ENCODE measurements at regions not wholly inside any gene's neighbourhood (a gene's known extent, or its start where the extent isn't known, plus 50 kb on each side); places are given as distances from the start of the nearest gene placed in this dataset.

DNA sequence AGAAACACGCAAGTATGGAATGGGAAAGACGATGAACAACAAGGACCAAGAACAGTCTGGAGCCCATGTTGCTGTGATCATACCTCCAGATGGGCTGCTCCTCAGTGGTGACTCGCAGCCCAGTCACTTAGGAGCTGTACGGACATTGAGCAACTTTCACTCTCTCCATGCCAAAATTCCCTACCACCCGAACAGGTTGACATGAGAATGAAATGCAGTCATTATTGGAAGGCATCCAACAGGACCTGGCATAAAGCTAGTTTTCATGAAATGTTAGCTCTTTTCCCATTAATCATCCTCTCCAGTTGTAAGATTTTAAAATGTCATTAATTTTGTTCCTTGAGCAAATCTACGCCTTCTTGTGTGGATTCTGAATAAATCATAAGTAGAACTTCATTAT lies 82.7 kb upstream of the GPM6B start:
- Histone ChIP-seq H3K27ac (ENCODE audit: low read length) (no peak overlapping the region), H3F3A (ENCODE audit: insufficient read depth, low read length, poor library complexity, severe bottlenecking) (no peaks in the 10 kb centered on the region), H3K79me2 (replicated peaks; ENCODE audit: insufficient read depth, low read length) (no peaks in the 10 kb centered on the region), H3K4me2 (ENCODE audit: low read length) (no peak overlapping the region), H3K9ac (ENCODE audit: low read length) (no peak overlapping the region), H3K9me3 (ENCODE audit: low read length) (no peaks in the 10 kb centered on the region), H3K4me3 (ENCODE audit: low read length) (no peak overlapping the region), H2AFZ (ENCODE audit: low read depth, low read length) (no peak overlapping the region), H4K20me1 (ENCODE audit: insufficient read depth) (no peaks in the 10 kb centered on the region), H3K36me3 (ENCODE audit: insufficient read depth, low read length) (no peaks in the 10 kb centered on the region), H3K27me3 (ENCODE audit: insufficient read depth, low read depth, low read length) (no peaks in the 10 kb centered on the region), H3K9me2 (ENCODE audit: insufficient read depth, low read length) (no peaks in the 10 kb centered on the region)
- no peak for TF ChIP-seq POLR2AphosphoS5 (IDR thresholded peaks at IDR 0.05)
- TF ChIP-seq, protein P1, sequence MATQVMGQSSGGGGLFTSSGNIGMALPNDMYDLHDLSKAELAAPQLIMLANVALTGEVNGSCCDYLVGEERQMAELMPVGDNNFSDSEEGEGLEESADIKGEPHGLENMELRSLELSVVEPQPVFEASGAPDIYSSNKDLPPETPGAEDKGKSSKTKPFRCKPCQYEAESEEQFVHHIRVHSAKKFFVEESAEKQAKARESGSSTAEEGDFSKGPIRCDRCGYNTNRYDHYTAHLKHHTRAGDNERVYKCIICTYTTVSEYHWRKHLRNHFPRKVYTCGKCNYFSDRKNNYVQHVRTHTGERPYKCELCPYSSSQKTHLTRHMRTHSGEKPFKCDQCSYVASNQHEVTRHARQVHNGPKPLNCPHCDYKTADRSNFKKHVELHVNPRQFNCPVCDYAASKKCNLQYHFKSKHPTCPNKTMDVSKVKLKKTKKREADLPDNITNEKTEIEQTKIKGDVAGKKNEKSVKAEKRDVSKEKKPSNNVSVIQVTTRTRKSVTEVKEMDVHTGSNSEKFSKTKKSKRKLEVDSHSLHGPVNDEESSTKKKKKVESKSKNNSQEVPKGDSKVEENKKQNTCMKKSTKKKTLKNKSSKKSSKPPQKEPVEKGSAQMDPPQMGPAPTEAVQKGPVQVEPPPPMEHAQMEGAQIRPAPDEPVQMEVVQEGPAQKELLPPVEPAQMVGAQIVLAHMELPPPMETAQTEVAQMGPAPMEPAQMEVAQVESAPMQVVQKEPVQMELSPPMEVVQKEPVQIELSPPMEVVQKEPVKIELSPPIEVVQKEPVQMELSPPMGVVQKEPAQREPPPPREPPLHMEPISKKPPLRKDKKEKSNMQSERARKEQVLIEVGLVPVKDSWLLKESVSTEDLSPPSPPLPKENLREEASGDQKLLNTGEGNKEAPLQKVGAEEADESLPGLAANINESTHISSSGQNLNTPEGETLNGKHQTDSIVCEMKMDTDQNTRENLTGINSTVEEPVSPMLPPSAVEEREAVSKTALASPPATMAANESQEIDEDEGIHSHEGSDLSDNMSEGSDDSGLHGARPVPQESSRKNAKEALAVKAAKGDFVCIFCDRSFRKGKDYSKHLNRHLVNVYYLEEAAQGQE (IDR thresholded peaks at IDR 0.05; ENCODE audit: borderline replicate concordance): no peak
- TF ChIP-seq MXI1 (conservative IDR thresholded peaks at IDR 0.05; ENCODE audit: poor library complexity, severe bottlenecking): no peak
- TF ChIP-seq SMC3 (conservative IDR thresholded peaks at IDR 0.05; ENCODE audit: poor library complexity): no peak
- no peak for TF ChIP-seq CTCF (IDR thresholded peaks at IDR 0.05; ENCODE audit: poor library complexity, severe bottlenecking)
- no peak for TF ChIP-seq TAF1 (IDR thresholded peaks at IDR 0.05; ENCODE audit: low read depth)
- TF ChIP-seq EZH2 (IDR thresholded peaks at IDR 0.05; ENCODE audit: borderline replicate concordance, insufficient read depth, low read length, poor library complexity, severe bottlenecking): no peak
- no peak for TF ChIP-seq EP300 (conservative IDR thresholded peaks at IDR 0.05; ENCODE audit: poor library complexity, severe bottlenecking)
- TF ChIP-seq RAD21 (conservative IDR thresholded peaks at IDR 0.05): no peak

- H3K9ac ChIP-seq (ENCODE audit: low read length): no peak overlapping the region
- TF ChIP-seq TAF1 (IDR thresholded peaks at IDR 0.05; ENCODE audit: low read depth) (no peak), EP300 (conservative IDR thresholded peaks at IDR 0.05; ENCODE audit: poor library complexity, severe bottlenecking) (peak; percentile 26), SMC3 (conservative IDR thresholded peaks at IDR 0.05; ENCODE audit: poor library complexity) (no peak)
- no peaks in the 10 kb centered on the region for H4K20me1 ChIP-seq (ENCODE audit: insufficient read depth)
- no peaks in the 10 kb centered on the region for H3K9me3 ChIP-seq (ENCODE audit: low read length)
- H3K4me2 ChIP-seq (ENCODE audit: low read length): no peak overlapping the region
- no peak overlapping the region for H3K4me3 ChIP-seq (ENCODE audit: low read length)
- H3K27ac ChIP-seq (ENCODE audit: low read length): peak overlapping the region; percentile 74
- no peak overlapping the region for H2AFZ ChIP-seq (ENCODE audit: low read depth, low read length)
- no peaks in the 10 kb centered on the region for H3K27me3 ChIP-seq (ENCODE audit: insufficient read depth, low read depth, low read length)
- H3F3A ChIP-seq (ENCODE audit: insufficient read depth, low read length, poor library complexity, severe bottlenecking): no peaks in the 10 kb centered on the region
- H3K9me2 ChIP-seq (ENCODE audit: insufficient read depth, low read length): no peaks in the 10 kb centered on the region
- H3K79me2 ChIP-seq (replicated peaks; ENCODE audit: insufficient read depth, low read length): no peaks in the 10 kb centered on the region
- no peaks in the 10 kb centered on the region for H3K36me3 ChIP-seq (ENCODE audit: insufficient read depth, low read length)
Measured at GRCh38 chrX:13898603-13899002, 81.7 kb upstream of the GPM6B start.

- Histone ChIP-seq H3K9me2 (ENCODE audit: insufficient read depth, low read length) (no peaks in the 10 kb centered on the region), H2AFZ (ENCODE audit: low read depth, low read length) (no peak overlapping the region), H3K4me3 (ENCODE audit: low read length) (no peak overlapping the region), H3K36me3 (ENCODE audit: insufficient read depth, low read length) (no peaks in the 10 kb centered on the region), H3K4me2 (ENCODE audit: low read length) (no peak overlapping the region), H4K20me1 (ENCODE audit: insufficient read depth) (no peaks in the 10 kb centered on the region), H3K27ac (ENCODE audit: low read length) (peak overlapping the region; percentile 74), H3F3A (ENCODE audit: insufficient read depth, low read length, poor library complexity, severe bottlenecking) (no peaks in the 10 kb centered on the region), H3K9me3 (ENCODE audit: low read length) (no peaks in the 10 kb centered on the region), H3K9ac (ENCODE audit: low read length) (no peak overlapping the region), H3K79me2 (replicated peaks; ENCODE audit: insufficient read depth, low read length) (no peaks in the 10 kb centered on the region), H3K27me3 (ENCODE audit: insufficient read depth, low read depth, low read length) (no peaks in the 10 kb centered on the region)
- no peak for TF ChIP-seq EP300 (conservative IDR thresholded peaks at IDR 0.05; ENCODE audit: poor library complexity, severe bottlenecking)
- peak; percentile 39 for TF ChIP-seq CTCF (IDR thresholded peaks at IDR 0.05; ENCODE audit: poor library complexity, severe bottlenecking)
- no peak for TF ChIP-seq MXI1 (conservative IDR thresholded peaks at IDR 0.05; ENCODE audit: poor library complexity, severe bottlenecking)
Measured at GRCh38 chrX:13898083-13898482, 81.2 kb upstream of the GPM6B start.

Data from neural cell (in vitro differentiated cells).